ENCODE measurements at regions not wholly inside any gene's neighbourhood (a gene's known extent, or its start where the extent isn't known, plus 50 kb on each side); places are given as distances from the start of the nearest gene placed in this dataset.

DNA sequence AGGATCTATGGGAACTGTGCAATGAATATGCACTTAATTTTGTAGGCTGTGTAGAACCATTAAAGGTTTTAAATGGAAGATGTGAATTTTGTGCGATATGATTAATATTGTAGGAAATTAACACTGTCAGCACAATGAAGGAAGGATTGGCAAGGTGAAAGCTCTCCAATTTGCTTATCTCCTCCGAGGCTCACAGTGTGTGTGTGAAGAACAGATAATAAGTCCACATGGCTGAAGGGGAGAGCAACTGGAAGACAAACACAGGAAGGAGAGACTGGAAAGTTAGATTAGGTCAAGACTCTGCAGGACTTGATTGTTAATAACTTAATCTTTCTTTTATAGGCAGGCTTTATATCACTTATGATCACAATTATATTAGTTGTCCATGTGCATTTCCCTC lies 269.7 kb upstream of the VRK2 start:
- no peak for DNase-seq (ENCODE audit: low read depth)
- H3K4me3 ChIP-seq (ENCODE audit: control insufficient read depth, low read depth, low read length): no peak overlapping the region
- TF ChIP-seq, protein P1, sequence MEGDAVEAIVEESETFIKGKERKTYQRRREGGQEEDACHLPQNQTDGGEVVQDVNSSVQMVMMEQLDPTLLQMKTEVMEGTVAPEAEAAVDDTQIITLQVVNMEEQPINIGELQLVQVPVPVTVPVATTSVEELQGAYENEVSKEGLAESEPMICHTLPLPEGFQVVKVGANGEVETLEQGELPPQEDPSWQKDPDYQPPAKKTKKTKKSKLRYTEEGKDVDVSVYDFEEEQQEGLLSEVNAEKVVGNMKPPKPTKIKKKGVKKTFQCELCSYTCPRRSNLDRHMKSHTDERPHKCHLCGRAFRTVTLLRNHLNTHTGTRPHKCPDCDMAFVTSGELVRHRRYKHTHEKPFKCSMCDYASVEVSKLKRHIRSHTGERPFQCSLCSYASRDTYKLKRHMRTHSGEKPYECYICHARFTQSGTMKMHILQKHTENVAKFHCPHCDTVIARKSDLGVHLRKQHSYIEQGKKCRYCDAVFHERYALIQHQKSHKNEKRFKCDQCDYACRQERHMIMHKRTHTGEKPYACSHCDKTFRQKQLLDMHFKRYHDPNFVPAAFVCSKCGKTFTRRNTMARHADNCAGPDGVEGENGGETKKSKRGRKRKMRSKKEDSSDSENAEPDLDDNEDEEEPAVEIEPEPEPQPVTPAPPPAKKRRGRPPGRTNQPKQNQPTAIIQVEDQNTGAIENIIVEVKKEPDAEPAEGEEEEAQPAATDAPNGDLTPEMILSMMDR (IDR thresholded peaks at IDR 0.05; ENCODE audit: control insufficient read depth, insufficient read depth, low read depth, low read length, missing control alignments): no peak

DNA sequence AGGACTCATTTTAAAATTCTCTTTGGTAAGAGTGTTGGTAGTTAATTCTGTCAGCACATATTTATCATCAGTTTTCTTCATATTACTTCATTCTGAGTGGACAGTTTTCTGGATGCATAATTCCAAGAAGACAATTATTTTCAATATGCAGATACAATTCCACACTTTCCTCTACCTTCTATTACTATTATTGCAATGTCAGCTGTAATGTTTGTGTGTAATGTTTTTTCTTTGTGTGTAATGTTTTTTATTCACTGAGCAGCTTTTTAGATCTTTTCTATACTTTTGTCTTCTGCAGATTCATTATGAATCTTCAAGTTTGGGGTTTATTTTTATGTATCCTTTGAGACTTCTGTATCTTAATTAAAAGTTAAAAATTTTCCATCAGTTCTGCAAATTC lies 264.0 kb upstream of the VRK2 start:
- DNase-seq (ENCODE audit: low read depth): no peak

DNA sequence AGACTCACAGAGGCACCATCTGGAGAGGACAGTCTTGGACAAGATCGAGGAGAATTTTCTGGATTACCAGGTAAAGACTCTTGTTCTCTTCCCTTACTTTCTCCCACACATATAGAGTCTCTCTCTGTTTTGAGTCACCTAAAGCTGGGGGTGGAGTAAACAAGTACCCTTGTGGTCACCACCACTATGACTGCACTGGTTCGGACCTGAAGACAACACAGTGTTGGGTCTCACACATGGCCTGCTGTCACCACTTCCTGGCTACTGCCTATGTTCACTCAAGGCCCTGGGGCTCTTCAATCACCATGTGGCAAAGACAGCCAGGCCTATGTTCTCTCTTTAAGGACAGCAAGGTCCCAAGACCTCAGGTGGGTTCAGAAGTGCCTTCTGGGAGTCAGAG lies 253.3 kb upstream of the VRK2 start:
- DNase-seq (ENCODE audit: low read depth): no peak
- TF ChIP-seq, protein P1 (IDR thresholded peaks at IDR 0.05; ENCODE audit: control insufficient read depth, insufficient read depth, low read depth, low read length, missing control alignments): no peak
- no peak overlapping the region for H3K4me3 ChIP-seq (ENCODE audit: control insufficient read depth, low read depth, low read length)

More for the DNA sequence above, 264.0 kb upstream of the VRK2 start:
- TF ChIP-seq, protein P1 (IDR thresholded peaks at IDR 0.05; ENCODE audit: control insufficient read depth, insufficient read depth, low read depth, low read length, missing control alignments): no peak
- no peak overlapping the region for H3K4me3 ChIP-seq (ENCODE audit: control insufficient read depth, low read depth, low read length)

DNA sequence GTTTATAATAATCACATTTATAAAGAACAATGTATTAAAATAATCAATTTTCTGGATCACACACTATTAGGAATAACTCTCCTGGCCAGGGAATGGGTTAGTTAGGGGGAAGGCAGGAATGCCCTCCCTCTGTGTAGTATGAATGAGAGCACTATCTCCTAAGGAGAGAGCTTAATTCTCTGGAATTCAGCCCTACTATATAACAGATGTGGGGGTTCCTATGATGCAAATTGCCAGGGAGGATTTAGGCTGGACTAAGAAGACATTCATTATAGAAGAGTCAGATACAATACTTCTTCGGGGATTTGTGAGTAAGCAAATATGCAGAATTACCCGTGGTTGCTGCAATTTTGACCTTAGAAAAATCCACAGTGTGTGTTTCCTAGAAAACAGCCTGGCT lies 250.1 kb upstream of the VRK2 start:
- TF ChIP-seq, protein P1 (IDR thresholded peaks at IDR 0.05; ENCODE audit: control insufficient read depth, insufficient read depth, low read depth, low read length, missing control alignments): no peak
- no peak overlapping the region for H3K4me3 ChIP-seq (ENCODE audit: control insufficient read depth, low read depth, low read length)
- no peak for DNase-seq (ENCODE audit: low read depth)

DNA sequence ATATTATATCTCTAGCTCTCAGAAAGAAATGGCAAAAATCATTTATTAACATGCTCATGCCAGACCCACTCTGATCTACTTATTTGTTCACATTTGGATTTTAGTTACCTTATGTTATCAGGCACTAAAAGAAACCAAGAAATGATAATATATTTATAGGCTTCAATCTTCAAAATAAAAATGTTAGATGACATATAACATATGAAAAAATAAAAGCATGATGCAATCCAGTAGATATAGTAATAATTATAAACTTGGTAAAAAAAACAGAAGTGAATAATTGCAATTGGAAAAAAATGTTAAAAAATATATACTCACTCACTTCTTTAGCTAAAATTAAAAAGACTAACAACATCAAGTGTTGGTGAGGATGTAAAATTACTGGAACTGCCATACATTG lies 248.3 kb upstream of the VRK2 start:
- DNase-seq (ENCODE audit: low read depth): no peak
- TF ChIP-seq, protein P1 (IDR thresholded peaks at IDR 0.05; ENCODE audit: control insufficient read depth, insufficient read depth, low read depth, low read length, missing control alignments): no peak
- no peak overlapping the region for H3K4me3 ChIP-seq (ENCODE audit: control insufficient read depth, low read depth, low read length)

DNA sequence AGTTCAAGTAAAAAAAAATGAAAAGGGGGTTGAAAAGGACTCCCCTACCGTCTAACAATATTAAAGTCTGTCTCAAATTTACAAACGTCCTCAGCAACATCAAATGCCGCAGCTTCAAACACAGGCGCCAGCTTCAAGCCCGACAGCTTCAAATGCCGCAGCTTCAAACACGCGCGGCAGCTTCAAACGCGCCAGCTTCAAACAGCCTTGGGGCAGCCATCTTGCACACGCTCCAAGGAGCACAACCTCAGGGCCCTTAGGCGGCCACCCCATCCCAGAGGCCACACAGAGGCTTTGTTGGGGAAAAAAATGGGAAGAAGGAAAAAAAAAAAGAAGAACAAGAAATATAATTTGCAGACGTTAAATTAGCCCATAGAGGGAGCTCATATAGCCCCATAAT lies 244.4 kb upstream of the VRK2 start:
- TF ChIP-seq, protein P1 (IDR thresholded peaks at IDR 0.05; ENCODE audit: control insufficient read depth, insufficient read depth, low read depth, low read length, missing control alignments): no peak
- DNase-seq (ENCODE audit: low read depth): no peak
- no peak overlapping the region for H3K4me3 ChIP-seq (ENCODE audit: control insufficient read depth, low read depth, low read length)

DNA sequence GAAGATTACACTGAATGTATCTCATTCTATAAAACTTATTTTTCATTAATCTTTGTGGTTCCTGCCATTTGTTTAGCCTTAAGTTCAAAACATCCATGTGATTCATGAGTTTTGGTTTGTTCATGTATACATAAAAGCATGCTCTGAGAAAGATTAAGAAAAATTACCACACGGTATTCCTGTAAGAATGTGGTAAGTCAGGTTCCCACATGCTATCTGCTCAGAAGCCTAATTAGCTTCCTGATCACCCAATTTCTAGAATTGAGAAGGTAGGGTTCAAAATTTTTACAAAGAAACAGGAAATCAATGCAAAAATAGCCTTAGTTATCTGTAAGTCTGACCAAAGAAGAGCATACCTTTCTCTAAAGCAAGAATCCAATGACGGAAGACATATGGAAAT lies 241.6 kb upstream of the VRK2 start:
- no peak for DNase-seq (ENCODE audit: low read depth)
- no peak overlapping the region for H3K4me3 ChIP-seq (ENCODE audit: control insufficient read depth, low read depth, low read length)
- TF ChIP-seq, protein P1 (IDR thresholded peaks at IDR 0.05; ENCODE audit: control insufficient read depth, insufficient read depth, low read depth, low read length, missing control alignments): no peak

Data from AG09309 (cell line).